OCI-LY7 (cell line): ENCODE measurements at regions not wholly inside any gene's neighbourhood (a gene's known extent, or its start where the extent isn't known, plus 50 kb on each side); places are given as distances from the start of the nearest gene placed in this dataset.

Source experiments
- BruUV-seq: library from RNA; stranded (reverse); fragments of 400-500 nt; replicated peaks from 2 replicates; lab custom pipeline; 2021; lab: Mats Ljungman, UMichigan
- CTCF ChIA-PET: fragments of 300-600 bp; sonication (Branson Sonifier 250); formaldehyde crosslinking; loops from one replicate; lab custom pipeline; 2022; ENCODE audit warnings: antibody characterized with exemption; ENCODE audit not compliant: unreplicated experiment; lab: Charles Lee
- POLR2A ChIA-PET: fragments of 300-600 bp; sonication (Branson Sonifier 250); formaldehyde crosslinking; loops from one replicate; lab custom pipeline; 2022; ENCODE audit warnings: antibody characterized with exemption; lab: Charles Lee
- DNase-seq: peaks from one replicate; pipeline ENCODE4 v3.0.0-alpha.2; 2015; ENCODE audit warnings: low spot score
- H2AFZ ChIP-seq: fragments of 200-600 bp; sonication (generic), shearing (Covaris generic); 2 replicates; pipeline ENCODE4 v1.6.1; 2014; ENCODE audit warnings: mild to moderate bottlenecking, antibody characterized with exemption, low read length, moderate library complexity
- H3K27ac ChIP-seq: fragments of 200-600 bp; sonication (generic); 2 replicates; pipeline ENCODE4 v1.5.1; 2014; ENCODE audit warnings: mixed run types, low read depth, mild to moderate bottlenecking, moderate library complexity, low read length, inconsistent platforms; ENCODE audit not compliant: poor library complexity, severe bottlenecking
- H3K36me3 ChIP-seq: fragments of 200-600 bp; sonication (generic); 2 replicates; pipeline ENCODE4 v1.6.1; 2014; ENCODE audit warnings: mild to moderate bottlenecking, antibody characterized with exemption, low read length, moderate library complexity, mixed read lengths; ENCODE audit not compliant: insufficient read depth
- H3K4me1 ChIP-seq: fragments of 200-600 bp; sonication (generic); 2 replicates; pipeline ENCODE4 v1.5.1; 2014; ENCODE audit warnings: mild to moderate bottlenecking, low read length; ENCODE audit not compliant: insufficient read depth, poor library complexity, severe bottlenecking
- H3K4me2 ChIP-seq: fragments of 200-600 bp; sonication (generic); 2 replicates; pipeline ENCODE4 v1.6.1; 2014; ENCODE audit warnings: mild to moderate bottlenecking, low read length
- H3K4me3 ChIP-seq: fragments of 200-600 bp; sonication (generic); 2 replicates; pipeline ENCODE4 v1.5.1; 2014; ENCODE audit warnings: mild to moderate bottlenecking, low read depth, low read length; ENCODE audit not compliant: poor library complexity, severe bottlenecking
- H3K79me2 ChIP-seq: fragments of 200-600 bp; sonication (generic); 2 replicates; pipeline ENCODE4 v1.6.1; 2016; ENCODE audit warnings: low read depth, mild to moderate bottlenecking, low read length, moderate library complexity, mixed read lengths; ENCODE audit not compliant: insufficient read depth
- H3K9me2 ChIP-seq: fragments of 200-600 bp; sonication (generic); 2 replicates; pipeline ENCODE4 v1.6.1; 2016; ENCODE audit warnings: mild to moderate bottlenecking, low read length, mixed read lengths; ENCODE audit not compliant: insufficient read depth
- H3K9me3 ChIP-seq: fragments of 200-600 bp; sonication (generic); 2 replicates; pipeline ENCODE4 v1.6.1; 2014; ENCODE audit warnings: mild to moderate bottlenecking, mixed run types, low read length, mixed read lengths
- H4K20me1 ChIP-seq: fragments of 200-600 bp; sonication (generic); 2 replicates; pipeline ENCODE4 v1.6.1; 2014; ENCODE audit warnings: mild to moderate bottlenecking, antibody characterized with exemption, low read length, moderate library complexity, mixed read lengths; ENCODE audit not compliant: insufficient read depth
- EZH2phosphoT487 ChIP-seq: fragments of 200-600 bp; sonication (generic); IDR thresholded peaks from 2 replicates; pipeline ENCODE4 v1.6.1; 2018; ENCODE audit warnings: low read depth, borderline replicate concordance, mild to moderate bottlenecking, mixed run types, antibody characterized with exemption, low read length, moderate library complexity, mixed read lengths
- intact Hi-C: fragments of 100-400 bp; cut with micrococcal nuclease; formaldehyde crosslinking; loops from one replicate; pipeline ENCODE4 v1.10.0; 2022; ENCODE audit not compliant: unreplicated experiment
- TF ChIP-seq, protein P1 (sequence below): fragments of 200-600 bp; sonication (generic); conservative IDR thresholded peaks from 2 replicates; pipeline ENCODE4 v1.5.1; 2014; ENCODE audit warnings: mild to moderate bottlenecking, antibody characterized with exemption, low read length, moderate library complexity, mixed read lengths

DNA sequence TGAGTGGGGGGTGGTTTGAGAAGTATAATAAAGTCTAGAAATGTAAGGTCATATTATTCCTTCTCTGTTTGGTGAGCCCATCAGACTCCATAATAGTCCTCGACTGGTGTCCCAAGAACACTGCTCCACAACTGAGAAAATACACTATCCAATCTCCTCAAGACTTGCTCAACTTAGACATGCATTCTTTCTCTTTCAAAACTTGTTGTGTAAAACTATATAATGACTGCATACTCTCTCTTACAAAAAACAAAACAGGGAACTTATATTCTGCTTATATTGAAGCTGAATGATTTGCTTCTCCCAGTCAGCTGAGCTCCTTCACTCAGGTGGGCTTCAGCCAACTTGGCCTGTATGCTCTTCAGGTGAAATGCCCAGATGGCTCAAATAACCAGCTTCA lies 204.7 kb downstream of the ZNF365 start:
- DNase-seq: no peak
- CTCF ChIA-PET: no interaction called here
- Histone ChIP-seq H3K9me2 (no peaks in the 10 kb centered on the region), H3K27ac (no peak overlapping the region), H3K9me3 (no peaks in the 10 kb centered on the region), H3K4me3 (no peak overlapping the region), H3K4me2 (no peak overlapping the region), H2AFZ (no peak overlapping the region), H3K79me2 (no peaks in the 10 kb centered on the region), H3K4me1 (no peaks in the 10 kb centered on the region), H4K20me1 (no peaks in the 10 kb centered on the region), H3K36me3 (no peaks in the 10 kb centered on the region)
- POLR2A ChIA-PET: interaction anchor here (1.1 to 1.5 kb wide), 3 partner anchors 75 to 125 kb away, joined by 3 to 6 read pairs (median 5); no protein-coding TSS in a partner anchor
- BruUV-seq: no TSS peak
- intact Hi-C loops: no loop called here
- TF ChIP-seq EZH2phosphoT487: no peak
- TF ChIP-seq, protein P1, sequence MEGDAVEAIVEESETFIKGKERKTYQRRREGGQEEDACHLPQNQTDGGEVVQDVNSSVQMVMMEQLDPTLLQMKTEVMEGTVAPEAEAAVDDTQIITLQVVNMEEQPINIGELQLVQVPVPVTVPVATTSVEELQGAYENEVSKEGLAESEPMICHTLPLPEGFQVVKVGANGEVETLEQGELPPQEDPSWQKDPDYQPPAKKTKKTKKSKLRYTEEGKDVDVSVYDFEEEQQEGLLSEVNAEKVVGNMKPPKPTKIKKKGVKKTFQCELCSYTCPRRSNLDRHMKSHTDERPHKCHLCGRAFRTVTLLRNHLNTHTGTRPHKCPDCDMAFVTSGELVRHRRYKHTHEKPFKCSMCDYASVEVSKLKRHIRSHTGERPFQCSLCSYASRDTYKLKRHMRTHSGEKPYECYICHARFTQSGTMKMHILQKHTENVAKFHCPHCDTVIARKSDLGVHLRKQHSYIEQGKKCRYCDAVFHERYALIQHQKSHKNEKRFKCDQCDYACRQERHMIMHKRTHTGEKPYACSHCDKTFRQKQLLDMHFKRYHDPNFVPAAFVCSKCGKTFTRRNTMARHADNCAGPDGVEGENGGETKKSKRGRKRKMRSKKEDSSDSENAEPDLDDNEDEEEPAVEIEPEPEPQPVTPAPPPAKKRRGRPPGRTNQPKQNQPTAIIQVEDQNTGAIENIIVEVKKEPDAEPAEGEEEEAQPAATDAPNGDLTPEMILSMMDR: no peak

DNA sequence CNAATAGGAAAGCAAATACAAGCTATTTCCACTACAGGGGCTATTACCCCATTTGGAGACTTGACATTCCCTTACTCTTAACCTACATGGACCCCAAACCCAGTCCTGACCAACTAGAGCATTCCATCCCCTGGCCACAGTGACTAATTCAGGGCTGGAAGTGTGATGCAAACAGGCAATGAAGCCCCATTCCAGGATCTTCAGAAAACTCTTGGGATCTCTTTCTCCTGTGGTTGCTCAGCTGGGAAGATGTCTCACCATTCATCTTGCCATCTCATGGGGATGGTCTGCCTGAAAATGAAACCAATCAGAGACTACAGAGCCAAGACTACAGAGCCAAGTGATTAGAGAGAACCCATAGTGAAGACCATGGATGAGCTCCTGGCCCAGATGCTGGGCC lies 206.2 kb downstream of the ZNF365 start:
- Histone ChIP-seq H3K9me2 (no peaks in the 10 kb centered on the region), H2AFZ (no peak overlapping the region), H3K4me3 (no peak overlapping the region), H3K79me2 (no peaks in the 10 kb centered on the region), H3K27ac (no peak overlapping the region), H3K4me1 (no peaks in the 10 kb centered on the region), H3K4me2 (no peak overlapping the region), H3K9me3 (no peaks in the 10 kb centered on the region), H4K20me1 (no peaks in the 10 kb centered on the region), H3K36me3 (no peaks in the 10 kb centered on the region)
- ChIA-PET CTCF (no interaction called here), POLR2A (interaction anchor here (0.6 to 1.3 kb wide), 3 partner anchors 17 to 808 kb away, joined by 3 to 7 read pairs (median 5); no protein-coding TSS in a partner anchor)
- BruUV-seq: no TSS peak
- no peak for DNase-seq
- intact Hi-C loops: no loop called here
- no peak for TF ChIP-seq EZH2phosphoT487
- TF ChIP-seq, protein P1: no peak

GRCh38 chr10:62581351-62581750 lies 207.2 kb downstream of the ZNF365 start:
- Histone ChIP-seq H3K79me2 (no peaks in the 10 kb centered on the region), H3K4me3 (no peak overlapping the region), H3K4me1 (no peaks in the 10 kb centered on the region), H3K9me3 (no peaks in the 10 kb centered on the region), H3K36me3 (no peaks in the 10 kb centered on the region), H2AFZ (no peak overlapping the region), H4K20me1 (no peaks in the 10 kb centered on the region), H3K4me2 (no peak overlapping the region), H3K27ac (no peak overlapping the region), H3K9me2 (no peaks in the 10 kb centered on the region)
- intact Hi-C loops: no loop called here
- POLR2A ChIA-PET: no interaction called here
- CTCF ChIA-PET: no interaction called here
- DNase-seq: no peak
- TF ChIP-seq, protein P1: no peak
- TF ChIP-seq EZH2phosphoT487: no peak
- BruUV-seq: no TSS peak
